ENCODE measurements at regions not wholly inside any gene's neighbourhood (a gene's known extent, or its start where the extent isn't known, plus 50 kb on each side); places are given as distances from the start of the nearest gene placed in this dataset.

DNA sequence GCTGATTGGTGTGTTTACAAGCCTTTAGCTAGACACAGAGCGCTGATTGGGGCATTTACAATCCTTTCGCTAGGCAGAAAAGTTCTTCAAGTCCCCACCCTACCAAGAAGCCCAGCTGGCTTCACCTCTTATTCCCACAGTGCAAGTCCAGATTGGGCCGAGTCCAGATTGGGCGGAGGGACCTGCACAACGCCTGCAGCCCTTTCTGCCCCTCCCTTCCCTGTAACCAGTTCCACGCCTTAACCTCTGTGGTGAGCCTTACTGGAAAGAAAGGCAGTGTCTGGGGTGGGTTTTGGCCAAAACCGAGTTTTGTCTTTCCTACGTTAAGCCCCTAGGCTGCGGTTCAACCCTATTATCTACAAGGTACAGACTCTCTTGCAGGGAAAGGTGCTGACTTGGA is 268.7 kb downstream of the ZEB1 start:
- H3K27me3 ChIP-seq (ENCODE audit: control insufficient read depth in 1 of 2, insufficient read depth in 2 of 2, low read length in 2 of 2), result no peaks in the 10 kb centered on the region
- no peak overlapping the region for H3K4me3 ChIP-seq (ENCODE audit: low read depth in 1 of 2, low read length in 2 of 2)
- H3K9me3 ChIP-seq (ENCODE audit: control insufficient read depth in 1 of 2, low read length in 2 of 2), result no peaks in the 10 kb centered on the region
- no peaks in the 10 kb centered on the region for H3K36me3 ChIP-seq (ENCODE audit: control insufficient read depth in 1 of 2, insufficient read depth in 2 of 2, low read length in 2 of 2)
- no peak overlapping the region for H3K27ac ChIP-seq (ENCODE audit: low read depth, low read length)
- no peak overlapping the region for H3K9ac ChIP-seq (ENCODE audit: low read depth in 1 of 2, low read length in 2 of 2)
- H3K4me1 ChIP-seq (ENCODE audit: control insufficient read depth in 1 of 2, insufficient read depth in 2 of 2, low read length in 2 of 2), result peaks cover 4 to 7% of the 10 kb centered on the region in 2 donors

GRCh38 chr10:31586723-31587638 is 268.0 kb downstream of the ZEB1 start:
- no peaks in the 10 kb centered on the region for H3K36me3 ChIP-seq (ENCODE audit: control insufficient read depth in 1 of 2, insufficient read depth in 2 of 2, low read length in 2 of 2)

GRCh38 chr10:31584876-31585275 is 265.9 kb downstream of the ZEB1 start:
- H3K4me3 ChIP-seq (ENCODE audit: low read depth in 1 of 2, low read length in 2 of 2), result no peak overlapping the region
- no peaks in the 10 kb centered on the region for H3K9me3 ChIP-seq (ENCODE audit: control insufficient read depth in 1 of 2, low read length in 2 of 2)
- no peaks in the 10 kb centered on the region for H3K36me3 ChIP-seq (ENCODE audit: control insufficient read depth in 1 of 2, insufficient read depth in 2 of 2, low read length in 2 of 2)
- H3K9ac ChIP-seq (ENCODE audit: low read depth in 1 of 2, low read length in 2 of 2), result no peak overlapping the region
- H3K4me1 ChIP-seq (ENCODE audit: control insufficient read depth in 1 of 2, insufficient read depth in 2 of 2, low read length in 2 of 2), result peaks cover 10 to 11% of the 10 kb centered on the region in 2 donors
- no peak overlapping the region for H3K27ac ChIP-seq (ENCODE audit: low read depth, low read length)
- no peaks in the 10 kb centered on the region for H3K27me3 ChIP-seq (ENCODE audit: control insufficient read depth in 1 of 2, insufficient read depth in 2 of 2, low read length in 2 of 2)

More at GRCh38 chr10:31586723-31587638, 268.0 kb downstream of the ZEB1 start:
- Histone ChIP-seq H3K4me3 (ENCODE audit: low read depth in 1 of 2, low read length in 2 of 2) (no peak overlapping the region), H3K27me3 (ENCODE audit: control insufficient read depth in 1 of 2, insufficient read depth in 2 of 2, low read length in 2 of 2) (no peaks in the 10 kb centered on the region), H3K9ac (ENCODE audit: low read depth in 1 of 2, low read length in 2 of 2) (no peak overlapping the region), H3K27ac (ENCODE audit: low read depth, low read length) (no peak overlapping the region), H3K4me1 (ENCODE audit: control insufficient read depth in 1 of 2, insufficient read depth in 2 of 2, low read length in 2 of 2) (peaks cover 10 to 11% of the 10 kb centered on the region in 2 donors), H3K9me3 (ENCODE audit: control insufficient read depth in 1 of 2, low read length in 2 of 2) (no peaks in the 10 kb centered on the region)

DNA sequence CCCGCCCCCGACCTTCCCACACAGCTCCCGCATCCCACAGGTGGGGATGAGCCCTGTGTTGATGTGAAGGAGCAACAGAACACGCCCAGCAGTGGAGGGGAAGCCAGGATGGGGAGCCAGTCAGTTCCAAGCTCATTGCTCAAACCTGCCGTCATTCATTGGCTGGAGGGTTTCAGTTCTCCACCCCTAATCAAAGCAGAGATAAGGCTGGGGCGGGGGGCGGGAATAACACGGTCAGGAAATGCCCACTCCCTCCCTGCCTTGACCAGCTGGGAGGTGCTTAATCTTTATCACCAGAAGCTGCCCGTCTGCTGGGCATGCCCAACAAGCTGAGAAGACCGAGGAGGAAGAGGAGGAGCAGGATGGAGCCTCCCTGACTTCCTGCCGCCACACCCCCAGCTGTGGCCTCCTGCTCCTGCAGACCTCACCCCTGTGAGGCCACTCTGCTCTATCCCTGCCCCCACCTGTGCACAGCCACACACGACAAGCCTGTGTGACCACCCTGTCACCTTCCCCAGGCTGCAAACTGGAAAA is 265.1 kb downstream of the ZEB1 start:
- no peaks in the 10 kb centered on the region for H3K9me3 ChIP-seq (ENCODE audit: control insufficient read depth in 1 of 2, low read length in 2 of 2)
- H3K9ac ChIP-seq (ENCODE audit: low read depth in 1 of 2, low read length in 2 of 2), result no peak overlapping the region
- H3K27me3 ChIP-seq (ENCODE audit: control insufficient read depth in 1 of 2, insufficient read depth in 2 of 2, low read length in 2 of 2), result no peaks in the 10 kb centered on the region
- no peaks in the 10 kb centered on the region for H3K36me3 ChIP-seq (ENCODE audit: control insufficient read depth in 1 of 2, insufficient read depth in 2 of 2, low read length in 2 of 2)
- H3K4me1 ChIP-seq (ENCODE audit: control insufficient read depth in 1 of 2, insufficient read depth in 2 of 2, low read length in 2 of 2), result peaks cover 10 to 11% of the 10 kb centered on the region in 2 donors
- no peak overlapping the region for H3K4me3 ChIP-seq (ENCODE audit: low read depth in 1 of 2, low read length in 2 of 2)
- no peak overlapping the region for H3K27ac ChIP-seq (ENCODE audit: low read depth, low read length)

DNA sequence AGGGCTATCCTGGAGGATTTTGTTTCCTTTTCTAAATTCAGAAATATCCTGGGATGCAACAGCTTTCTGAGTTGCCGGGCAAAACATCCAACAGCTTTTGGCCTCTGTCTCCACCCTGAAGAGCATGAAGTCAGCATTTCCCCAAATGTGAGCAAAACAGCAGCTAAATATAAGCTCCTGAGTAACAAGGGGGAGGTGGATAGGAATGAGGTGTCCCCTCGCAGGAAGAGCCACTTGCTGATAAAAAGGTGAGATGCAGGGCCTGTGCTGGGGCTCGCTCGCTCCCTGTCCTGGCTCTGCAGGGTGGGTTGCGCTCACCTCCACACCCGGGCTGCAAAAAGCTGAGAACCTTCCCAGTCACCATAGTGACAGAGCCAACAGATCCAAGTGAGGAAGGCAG is 264.3 kb downstream of the ZEB1 start:
- Histone ChIP-seq H3K9ac (ENCODE audit: low read depth in 1 of 2, low read length in 2 of 2) (no peak overlapping the region), H3K4me3 (ENCODE audit: low read depth in 1 of 2, low read length in 2 of 2) (no peak overlapping the region), H3K36me3 (ENCODE audit: control insufficient read depth in 1 of 2, insufficient read depth in 2 of 2, low read length in 2 of 2) (no peaks in the 10 kb centered on the region), H3K4me1 (ENCODE audit: control insufficient read depth in 1 of 2, insufficient read depth in 2 of 2, low read length in 2 of 2) (peaks cover 10 to 11% of the 10 kb centered on the region in 2 donors), H3K27me3 (ENCODE audit: control insufficient read depth in 1 of 2, insufficient read depth in 2 of 2, low read length in 2 of 2) (no peaks in the 10 kb centered on the region), H3K27ac (ENCODE audit: low read depth, low read length) (no peak overlapping the region), H3K9me3 (ENCODE audit: control insufficient read depth in 1 of 2, low read length in 2 of 2) (no peaks in the 10 kb centered on the region)

GRCh38 chr10:31582365-31583052 is 263.5 kb downstream of the ZEB1 start:
- Histone ChIP-seq H3K9ac (ENCODE audit: low read depth in 1 of 2, low read length in 2 of 2) (no peak overlapping the region), H3K27ac (ENCODE audit: low read depth, low read length) (no peak overlapping the region), H3K4me1 (ENCODE audit: control insufficient read depth in 1 of 2, insufficient read depth in 2 of 2, low read length in 2 of 2) (peaks cover 10 to 11% of the 10 kb centered on the region in 2 donors), H3K4me3 (ENCODE audit: low read depth in 1 of 2, low read length in 2 of 2) (no peak overlapping the region), H3K36me3 (ENCODE audit: control insufficient read depth in 1 of 2, insufficient read depth in 2 of 2, low read length in 2 of 2) (no peaks in the 10 kb centered on the region), H3K27me3 (ENCODE audit: control insufficient read depth in 1 of 2, insufficient read depth in 2 of 2, low read length in 2 of 2) (no peaks in the 10 kb centered on the region), H3K9me3 (ENCODE audit: control insufficient read depth in 1 of 2, low read length in 2 of 2) (no peaks in the 10 kb centered on the region)

- Histone ChIP-seq H3K36me3 (ENCODE audit: control insufficient read depth in 1 of 2, insufficient read depth in 2 of 2, low read length in 2 of 2) (no peaks in the 10 kb centered on the region), H3K27ac (ENCODE audit: low read depth, low read length) (no peak overlapping the region)
Observed at GRCh38 chr10:31581741-31582323, 262.8 kb downstream of the ZEB1 start.

DNA sequence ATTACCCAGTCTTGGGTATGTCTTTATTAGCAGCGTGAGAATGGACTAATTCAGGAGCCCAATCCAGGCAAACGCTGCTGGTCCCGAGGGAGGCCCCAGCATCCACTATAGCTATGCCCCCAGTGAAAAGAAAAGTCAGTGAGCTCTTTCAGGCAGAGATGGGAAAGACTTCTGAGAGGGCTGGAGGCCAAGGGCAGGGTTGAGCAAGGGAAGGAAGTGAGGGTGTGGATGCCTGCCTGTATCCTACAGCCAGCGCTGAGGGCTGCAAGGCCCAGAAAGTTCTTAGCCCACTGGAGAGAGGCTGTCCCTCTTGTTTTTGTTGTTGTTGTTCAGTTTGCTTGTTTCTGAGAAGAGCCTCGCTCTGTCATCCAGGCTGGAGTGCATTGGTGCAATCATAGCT is 261.6 kb downstream of the ZEB1 start:
- Histone ChIP-seq H3K9me3 (ENCODE audit: control insufficient read depth in 1 of 2, low read length in 2 of 2) (no peaks in the 10 kb centered on the region), H3K27ac (ENCODE audit: low read depth, low read length) (no peak overlapping the region), H3K36me3 (ENCODE audit: control insufficient read depth in 1 of 2, insufficient read depth in 2 of 2, low read length in 2 of 2) (no peaks in the 10 kb centered on the region), H3K9ac (ENCODE audit: low read depth in 1 of 2, low read length in 2 of 2) (no peak overlapping the region), H3K4me1 (ENCODE audit: control insufficient read depth in 1 of 2, insufficient read depth in 2 of 2, low read length in 2 of 2) (peaks cover 10 to 11% of the 10 kb centered on the region in 2 donors), H3K4me3 (ENCODE audit: low read depth in 1 of 2, low read length in 2 of 2) (no peak overlapping the region), H3K27me3 (ENCODE audit: control insufficient read depth in 1 of 2, insufficient read depth in 2 of 2, low read length in 2 of 2) (no peaks in the 10 kb centered on the region)

More at GRCh38 chr10:31581741-31582323, 262.8 kb downstream of the ZEB1 start:
- H3K9ac ChIP-seq (ENCODE audit: low read depth in 1 of 2, low read length in 2 of 2), result no peak overlapping the region
- H3K4me1 ChIP-seq (ENCODE audit: control insufficient read depth in 1 of 2, insufficient read depth in 2 of 2, low read length in 2 of 2), result peaks cover 10 to 11% of the 10 kb centered on the region in 2 donors
- no peaks in the 10 kb centered on the region for H3K9me3 ChIP-seq (ENCODE audit: control insufficient read depth in 1 of 2, low read length in 2 of 2)
- H3K27me3 ChIP-seq (ENCODE audit: control insufficient read depth in 1 of 2, insufficient read depth in 2 of 2, low read length in 2 of 2), result no peaks in the 10 kb centered on the region
- no peak overlapping the region for H3K4me3 ChIP-seq (ENCODE audit: low read depth in 1 of 2, low read length in 2 of 2)

Data from duodenal mucosa (tissue), 2 donors.